ENCODE measurements at regions not wholly inside any gene's neighbourhood (a gene's known extent, or its start where the extent isn't known, plus 50 kb on each side); places are given as distances from the start of the nearest gene placed in this dataset.

DNA sequence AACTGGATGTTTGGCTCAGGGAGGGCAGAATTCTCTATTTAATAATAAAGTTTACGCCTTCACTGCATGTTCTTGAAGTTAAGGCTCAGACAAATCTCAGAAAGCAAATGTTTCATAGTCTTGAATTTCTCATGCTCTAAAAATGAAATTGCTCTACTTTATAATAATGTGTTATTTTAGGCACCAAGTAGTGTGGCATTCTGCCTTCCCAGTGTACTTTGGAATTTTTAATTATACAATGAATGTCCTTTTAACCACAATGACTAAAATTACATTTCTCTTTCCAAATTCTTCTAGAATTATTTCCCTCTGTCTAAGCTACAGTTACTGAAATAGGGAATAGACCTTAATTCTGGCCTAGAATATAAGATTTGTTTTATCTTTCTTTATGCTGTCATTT lies 97.9 kb upstream of the PDE5A start:
- peaks cover 23% of the 10 kb centered on the region for H3K4me1 ChIP-seq
- WGBS, 2 donors, result 88% methylated on average over 1 of the region's 1 CpG

DNA sequence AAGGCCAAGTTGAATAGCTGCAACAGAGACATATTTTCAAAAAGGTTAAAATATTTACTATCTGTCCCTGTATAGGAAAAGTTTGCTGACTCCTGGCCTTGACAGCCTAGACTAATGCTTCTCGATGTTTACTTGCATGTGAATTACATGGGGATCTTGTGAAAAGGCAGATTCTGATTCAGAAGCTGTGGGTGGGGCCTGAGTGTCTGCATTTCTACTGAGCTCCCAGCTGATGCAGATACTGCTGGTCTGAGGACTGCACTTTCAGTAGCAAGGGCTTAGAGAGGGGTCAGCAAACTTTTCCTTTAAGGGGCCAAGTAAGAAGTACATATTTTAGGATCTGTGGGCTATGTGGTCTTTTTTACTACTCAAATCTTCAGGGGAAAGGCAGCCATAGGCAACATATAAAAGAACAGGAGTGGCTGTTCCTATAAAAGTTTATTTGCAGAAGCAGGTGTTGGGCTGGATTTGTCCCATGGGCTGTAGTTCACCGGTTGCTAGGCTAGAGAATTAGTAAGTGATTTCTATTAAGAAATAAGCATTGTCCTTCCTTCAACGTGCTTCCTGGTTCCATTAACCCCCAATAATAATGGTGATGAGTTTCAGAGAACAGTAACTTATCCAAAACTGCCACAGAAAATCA lies 97.2 kb upstream of the PDE5A start:
- no peak for TF ChIP-seq POLR2A (IDR thresholded peaks at IDR 0.05)
- TF ChIP-seq, protein P1, sequence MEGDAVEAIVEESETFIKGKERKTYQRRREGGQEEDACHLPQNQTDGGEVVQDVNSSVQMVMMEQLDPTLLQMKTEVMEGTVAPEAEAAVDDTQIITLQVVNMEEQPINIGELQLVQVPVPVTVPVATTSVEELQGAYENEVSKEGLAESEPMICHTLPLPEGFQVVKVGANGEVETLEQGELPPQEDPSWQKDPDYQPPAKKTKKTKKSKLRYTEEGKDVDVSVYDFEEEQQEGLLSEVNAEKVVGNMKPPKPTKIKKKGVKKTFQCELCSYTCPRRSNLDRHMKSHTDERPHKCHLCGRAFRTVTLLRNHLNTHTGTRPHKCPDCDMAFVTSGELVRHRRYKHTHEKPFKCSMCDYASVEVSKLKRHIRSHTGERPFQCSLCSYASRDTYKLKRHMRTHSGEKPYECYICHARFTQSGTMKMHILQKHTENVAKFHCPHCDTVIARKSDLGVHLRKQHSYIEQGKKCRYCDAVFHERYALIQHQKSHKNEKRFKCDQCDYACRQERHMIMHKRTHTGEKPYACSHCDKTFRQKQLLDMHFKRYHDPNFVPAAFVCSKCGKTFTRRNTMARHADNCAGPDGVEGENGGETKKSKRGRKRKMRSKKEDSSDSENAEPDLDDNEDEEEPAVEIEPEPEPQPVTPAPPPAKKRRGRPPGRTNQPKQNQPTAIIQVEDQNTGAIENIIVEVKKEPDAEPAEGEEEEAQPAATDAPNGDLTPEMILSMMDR (IDR thresholded peaks at IDR 0.05), result no peak
- ATAC-seq, result no peak
- DNase-seq, result no peak
- peak overlapping the region in 1 of 4 donors; percentile 68 for H3K27ac ChIP-seq
- H3K4me3 ChIP-seq, result no peak overlapping the region
- no peaks in the 10 kb centered on the region for H3K36me3 ChIP-seq (replicated peaks in 1 of 2; ENCODE audit: insufficient read depth in 1 of 2, low read depth in 2 of 2)
- H3K9me3 ChIP-seq, result no peaks in the 10 kb centered on the region
- intact Hi-C loops (cut with DNase I), result no loop called here
- H3K27me3 ChIP-seq, result no peaks in the 10 kb centered on the region
- H3K4me1 ChIP-seq, result peaks cover 16% of the 10 kb centered on the region
- 32 to 42% methylated on average over 3 of the region's 3 CpGs for WGBS, 2 donors

More for the DNA sequence above, 97.9 kb upstream of the PDE5A start:
- intact Hi-C loops (cut with DNase I), result no loop called here
- no peaks in the 10 kb centered on the region for H3K36me3 ChIP-seq (replicated peaks in 1 of 2; ENCODE audit: insufficient read depth in 1 of 2, low read depth in 2 of 2)
- DNase-seq, result no peak
- TF ChIP-seq, protein P1 (IDR thresholded peaks at IDR 0.05), result no peak
- TF ChIP-seq POLR2A (IDR thresholded peaks at IDR 0.05), result no peak
- no peaks in the 10 kb centered on the region for H3K27me3 ChIP-seq
- H3K27ac ChIP-seq, result no peak overlapping the region
- no peak overlapping the region for H3K4me3 ChIP-seq
- no peaks in the 10 kb centered on the region for H3K9me3 ChIP-seq
- ATAC-seq, result no peak

DNA sequence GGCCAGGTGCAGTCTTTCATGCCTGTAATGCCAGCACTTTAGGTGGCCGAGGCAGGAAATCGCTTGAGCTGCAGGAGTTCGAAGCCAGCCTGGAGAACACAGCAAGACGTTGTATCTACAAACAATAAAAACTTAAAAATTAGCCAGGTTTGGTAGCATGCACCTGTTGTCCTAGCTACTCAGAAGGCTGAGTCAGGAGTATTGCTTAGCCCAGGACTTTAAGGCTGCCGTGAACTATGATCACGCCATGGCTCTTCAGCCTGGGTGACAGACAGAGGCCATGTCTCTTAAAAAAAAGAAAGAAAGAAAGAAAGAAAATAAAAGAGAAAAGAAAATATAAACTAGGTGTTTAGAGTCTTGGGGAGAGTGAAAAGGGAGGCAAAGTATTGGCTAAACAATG lies 96.4 kb upstream of the PDE5A start:
- intact Hi-C loops (cut with DNase I), result no loop called here
- H3K9me3 ChIP-seq, result no peaks in the 10 kb centered on the region
- peaks cover 8% of the 10 kb centered on the region for H3K4me1 ChIP-seq
- H3K36me3 ChIP-seq (replicated peaks in 1 of 2; ENCODE audit: insufficient read depth in 1 of 2, low read depth in 2 of 2), result no peaks in the 10 kb centered on the region
- DNase-seq, result no peak
- TF ChIP-seq POLR2A (IDR thresholded peaks at IDR 0.05), result no peak
- TF ChIP-seq, protein P1 (IDR thresholded peaks at IDR 0.05), result no peak
- WGBS, 2 donors, result 65 to 73% methylated on average over 6 of the region's 6 CpGs
- no peak for ATAC-seq
- peak overlapping the region in 2 of 4 donors; percentile 24 to 68 for H3K27ac ChIP-seq
- no peaks in the 10 kb centered on the region for H3K27me3 ChIP-seq
- no peak overlapping the region for H3K4me3 ChIP-seq

DNA sequence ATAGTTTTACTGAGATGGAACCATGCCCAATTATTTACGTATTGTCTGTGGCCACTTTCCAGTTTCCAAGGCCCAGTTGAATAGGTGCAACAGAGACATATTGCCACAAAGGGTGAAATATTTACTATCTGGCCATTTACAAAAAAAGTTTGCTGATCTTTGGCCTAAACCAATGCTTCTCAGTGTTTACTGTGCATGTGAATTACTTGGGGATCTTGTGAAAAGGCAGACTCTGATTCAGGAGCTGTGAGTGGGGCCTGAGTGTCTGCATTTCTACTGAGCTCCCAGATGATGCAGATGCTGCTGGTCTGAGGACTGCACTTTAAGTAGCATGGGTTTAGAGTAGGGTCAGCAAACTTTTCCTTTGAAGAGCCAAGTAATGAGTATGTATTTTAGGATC lies 94.1 kb upstream of the PDE5A start:
- intact Hi-C loops (cut with DNase I), result no loop called here
- TF ChIP-seq, protein P1 (IDR thresholded peaks at IDR 0.05), result no peak
- TF ChIP-seq POLR2A (IDR thresholded peaks at IDR 0.05), result no peak
- Histone ChIP-seq H3K36me3 (replicated peaks in 1 of 2; ENCODE audit: insufficient read depth in 1 of 2, low read depth in 2 of 2) (no peaks in the 10 kb centered on the region), H3K4me1 (peaks cover 5% of the 10 kb centered on the region), H3K27me3 (no peaks in the 10 kb centered on the region), H3K4me3 (no peak overlapping the region), H3K9me3 (peaks cover 0 to 5% (median 0%) of the 10 kb centered on the region in 3 donors), H3K27ac (peak overlapping the region in 1 of 4 donors; percentile 53)
- WGBS, 2 donors, result 86 to 91% methylated on average over 1 of the region's 1 CpG
- DNase-seq (no peak), ATAC-seq (no peak)

DNA sequence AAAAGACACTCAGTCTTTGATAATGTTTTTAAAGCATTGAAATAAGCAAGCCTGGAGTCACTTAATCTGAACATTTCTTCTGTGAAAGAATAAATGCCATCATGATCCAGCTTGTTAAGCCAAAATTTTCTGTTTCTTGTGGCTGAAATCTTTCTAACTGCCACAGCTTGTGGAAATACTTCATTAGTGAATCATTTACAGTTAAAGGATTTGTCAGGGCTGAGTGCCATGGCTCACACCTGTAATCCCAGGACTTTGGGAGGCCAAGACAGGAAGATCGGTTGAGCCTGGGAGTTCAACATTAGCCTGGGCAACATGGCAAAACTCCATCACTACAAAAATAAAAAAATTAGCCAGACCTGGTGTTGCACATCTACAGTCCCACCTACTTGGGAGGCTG lies 93.3 kb upstream of the PDE5A start:
- Histone ChIP-seq H3K27ac (peak overlapping the region in 3 of 4 donors; percentile 12 to 53 (median 38)), H3K4me1 (peaks cover 5% of the 10 kb centered on the region), H3K27me3 (no peaks in the 10 kb centered on the region), H3K9me3 (peaks cover 0 to 5% (median 0%) of the 10 kb centered on the region in 3 donors), H3K36me3 (replicated peaks in 1 of 2; ENCODE audit: insufficient read depth in 1 of 2, low read depth in 2 of 2) (no peaks in the 10 kb centered on the region), H3K4me3 (no peak overlapping the region)
- DNase-seq (peak in 2 of 4 donors; percentile 17 to 29), ATAC-seq (peak; percentile 68)
- intact Hi-C loops (cut with DNase I), result no loop called here
- no peak for TF ChIP-seq POLR2A (IDR thresholded peaks at IDR 0.05)
- TF ChIP-seq, protein P1 (IDR thresholded peaks at IDR 0.05), result no peak
- WGBS, 2 donors, result 26 to 35% methylated on average over 1 of the region's 1 CpG
